ENCODE measurements at regions not wholly inside any gene's neighbourhood (a gene's known extent, or its start where the extent isn't known, plus 50 kb on each side); places are given as distances from the start of the nearest gene placed in this dataset.

DNA sequence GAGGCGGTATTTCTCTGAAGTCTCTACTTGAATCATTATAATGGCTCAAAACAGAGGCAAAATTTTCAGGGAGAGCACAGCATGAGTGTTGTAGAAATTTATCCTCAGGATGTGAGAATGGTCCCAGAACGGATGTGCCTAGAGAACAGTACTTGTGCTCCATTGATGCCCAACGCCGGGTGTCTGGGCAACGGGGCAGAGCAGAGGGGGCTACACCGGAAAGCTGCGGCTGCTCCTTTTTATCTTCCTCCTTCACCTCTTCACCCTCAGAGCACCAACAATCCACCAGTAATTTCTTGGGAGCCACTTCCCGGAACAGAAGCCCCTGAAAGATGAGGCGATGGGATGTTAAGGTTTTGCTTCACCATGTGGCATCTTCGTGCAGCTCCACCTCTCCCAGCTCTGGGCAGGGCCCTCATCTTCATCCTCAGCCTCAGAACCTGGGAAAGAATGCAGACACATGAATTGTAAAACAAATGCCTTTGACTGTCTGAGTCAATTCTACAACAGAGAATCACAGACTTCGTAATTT lies 71.5 kb downstream of the PTGR3 start:
- no peaks in the 10 kb centered on the region for H3K79me1 ChIP-seq (ENCODE audit: low read depth in 1 of 2, low read length in 2 of 2)
- no peak overlapping the region for H3K18ac ChIP-seq (ENCODE audit: low read depth, low read length)
- no peak for TF ChIP-seq CHD1 (IDR thresholded peaks at IDR 0.05; ENCODE audit: low read depth, low read length)
- no peak for TF ChIP-seq MAFK (IDR thresholded peaks at IDR 0.05; ENCODE audit: low read depth, low read length)
- TF ChIP-seq, protein P1, sequence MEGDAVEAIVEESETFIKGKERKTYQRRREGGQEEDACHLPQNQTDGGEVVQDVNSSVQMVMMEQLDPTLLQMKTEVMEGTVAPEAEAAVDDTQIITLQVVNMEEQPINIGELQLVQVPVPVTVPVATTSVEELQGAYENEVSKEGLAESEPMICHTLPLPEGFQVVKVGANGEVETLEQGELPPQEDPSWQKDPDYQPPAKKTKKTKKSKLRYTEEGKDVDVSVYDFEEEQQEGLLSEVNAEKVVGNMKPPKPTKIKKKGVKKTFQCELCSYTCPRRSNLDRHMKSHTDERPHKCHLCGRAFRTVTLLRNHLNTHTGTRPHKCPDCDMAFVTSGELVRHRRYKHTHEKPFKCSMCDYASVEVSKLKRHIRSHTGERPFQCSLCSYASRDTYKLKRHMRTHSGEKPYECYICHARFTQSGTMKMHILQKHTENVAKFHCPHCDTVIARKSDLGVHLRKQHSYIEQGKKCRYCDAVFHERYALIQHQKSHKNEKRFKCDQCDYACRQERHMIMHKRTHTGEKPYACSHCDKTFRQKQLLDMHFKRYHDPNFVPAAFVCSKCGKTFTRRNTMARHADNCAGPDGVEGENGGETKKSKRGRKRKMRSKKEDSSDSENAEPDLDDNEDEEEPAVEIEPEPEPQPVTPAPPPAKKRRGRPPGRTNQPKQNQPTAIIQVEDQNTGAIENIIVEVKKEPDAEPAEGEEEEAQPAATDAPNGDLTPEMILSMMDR (conservative IDR thresholded peaks at IDR 0.05; ENCODE audit: low read depth, low read length) = no peak
- TF ChIP-seq, protein P2, sequence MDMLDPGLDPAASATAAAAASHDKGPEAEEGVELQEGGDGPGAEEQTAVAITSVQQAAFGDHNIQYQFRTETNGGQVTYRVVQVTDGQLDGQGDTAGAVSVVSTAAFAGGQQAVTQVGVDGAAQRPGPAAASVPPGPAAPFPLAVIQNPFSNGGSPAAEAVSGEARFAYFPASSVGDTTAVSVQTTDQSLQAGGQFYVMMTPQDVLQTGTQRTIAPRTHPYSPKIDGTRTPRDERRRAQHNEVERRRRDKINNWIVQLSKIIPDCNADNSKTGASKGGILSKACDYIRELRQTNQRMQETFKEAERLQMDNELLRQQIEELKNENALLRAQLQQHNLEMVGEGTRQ (IDR thresholded peaks at IDR 0.05; ENCODE audit: low read depth, low read length) = no peak
- no peak for TF ChIP-seq BHLHE40 (IDR thresholded peaks at IDR 0.05; ENCODE audit: low read depth, low read length)
- TF ChIP-seq RCOR1 (IDR thresholded peaks at IDR 0.05; ENCODE audit: insufficient replicate concordance, low read length) = no peak
- no peak for TF ChIP-seq MXI1 (IDR thresholded peaks at IDR 0.05; ENCODE audit: borderline replicate concordance, low read depth, low read length)
- no peak for TF ChIP-seq RAD21 (IDR thresholded peaks at IDR 0.05; ENCODE audit: low read length)
- TF ChIP-seq POLR2A (IDR thresholded peaks at IDR 0.05; ENCODE audit: low read depth, low read length) = no peak
- TF ChIP-seq FOS (IDR thresholded peaks at IDR 0.05; ENCODE audit: low read depth, low read length) = no peak
- no peak for TF ChIP-seq MAZ (IDR thresholded peaks at IDR 0.05; ENCODE audit: borderline replicate concordance, low read depth, low read length)
- no peak for TF ChIP-seq RFX5 (IDR thresholded peaks at IDR 0.05; ENCODE audit: low read depth, low read length)
- no peak for TF ChIP-seq NFE2L2 (IDR thresholded peaks at IDR 0.05; ENCODE audit: low read depth, low read length)
- no peak for TF ChIP-seq SMC3 (IDR thresholded peaks at IDR 0.05; ENCODE audit: low read depth, low read length)
- no peak for TF ChIP-seq CEBPB (IDR thresholded peaks at IDR 0.05; ENCODE audit: low read depth, low read length)
- TF ChIP-seq, protein P3, sequence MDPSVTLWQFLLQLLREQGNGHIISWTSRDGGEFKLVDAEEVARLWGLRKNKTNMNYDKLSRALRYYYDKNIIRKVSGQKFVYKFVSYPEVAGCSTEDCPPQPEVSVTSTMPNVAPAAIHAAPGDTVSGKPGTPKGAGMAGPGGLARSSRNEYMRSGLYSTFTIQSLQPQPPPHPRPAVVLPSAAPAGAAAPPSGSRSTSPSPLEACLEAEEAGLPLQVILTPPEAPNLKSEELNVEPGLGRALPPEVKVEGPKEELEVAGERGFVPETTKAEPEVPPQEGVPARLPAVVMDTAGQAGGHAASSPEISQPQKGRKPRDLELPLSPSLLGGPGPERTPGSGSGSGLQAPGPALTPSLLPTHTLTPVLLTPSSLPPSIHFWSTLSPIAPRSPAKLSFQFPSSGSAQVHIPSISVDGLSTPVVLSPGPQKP (IDR thresholded peaks at IDR 0.05; ENCODE audit: borderline replicate concordance, low read depth, low read length) = no peak
- H2AK5ac ChIP-seq (ENCODE audit: low read depth, low read length) = no peak overlapping the region
- no peak overlapping the region for H3K27ac ChIP-seq (ENCODE audit: insufficient read depth, low read length)
- H2BK20ac ChIP-seq (ENCODE audit: low read depth, low read length) = no peak overlapping the region
- H4K20me1 ChIP-seq (ENCODE audit: insufficient read depth, low read length) = no peaks in the 10 kb centered on the region
- no peak for ATAC-seq (ENCODE audit: low read depth)
- no peak overlapping the region for H2BK120ac ChIP-seq (ENCODE audit: low read depth, low read length)
- H3K9me3 ChIP-seq (ENCODE audit: control insufficient read depth, insufficient read depth, low read length) = no peaks in the 10 kb centered on the region
- no peak overlapping the region for H3K23ac ChIP-seq (ENCODE audit: low read depth, low read length)
- intact Hi-C loops (cut with micrococcal nuclease) = no loop called here
- BruUV-seq (replicated peaks) = no TSS peak
- no peak overlapping the region for H4K8ac ChIP-seq (ENCODE audit: low read depth in 2 of 2, low read length in 2 of 2)
- dilution Hi-C loops (cut with HindIII; ENCODE audit: low sequenced_read_pairs, unreplicated experiment) = no loop called here
- CTCF ChIA-PET = no interaction called here
- no peaks in the 10 kb centered on the region for H3K36me3 ChIP-seq (ENCODE audit: control insufficient read depth, insufficient read depth, low read length)
- H4K5ac ChIP-seq (ENCODE audit: low read depth, low read length) = no peak overlapping the region
- H3K27me3 ChIP-seq (ENCODE audit: control insufficient read depth, insufficient read depth, low read length) = peaks cover 16% of the 10 kb centered on the region
- POLR2A ChIA-PET (ENCODE audit: unreplicated experiment) = no interaction called here
- no peak overlapping the region for H3K4me2 ChIP-seq (ENCODE audit: low read depth, low read length)
- H3K4me1 ChIP-seq (ENCODE audit: control insufficient read depth, insufficient read depth, low read length) = no peaks in the 10 kb centered on the region
- no peak overlapping the region for H3K4me3 ChIP-seq (ENCODE audit: insufficient read depth, low read depth, low read length)
- no CpG with 5 or more reads among the region's 11 CpGs for WGBS, 2 experiments (ENCODE audit: extremely low coverage in 2 of 2, insufficient read length in 1 of 2)
- no peak overlapping the region for H3K14ac ChIP-seq (replicated peaks; ENCODE audit: low read depth, low read length)
- H3K4ac ChIP-seq (ENCODE audit: low read depth, low read length) = no peak overlapping the region
- no peaks in the 10 kb centered on the region for H3K9me1 ChIP-seq (ENCODE audit: insufficient read depth, low read length)
- H2AFZ ChIP-seq (replicated peaks; ENCODE audit: low read length, poor library complexity) = no peak overlapping the region
- H4K91ac ChIP-seq (ENCODE audit: insufficient read depth, low read depth, low read length) = no peak overlapping the region
- no peak overlapping the region for H2AK9ac ChIP-seq (replicated peaks; ENCODE audit: low read depth, low read length, poor library complexity)
- H2BK15ac ChIP-seq (ENCODE audit: low read depth, low read length) = no peak overlapping the region
- no peak for DNase-seq
- no peak overlapping the region for H3K56ac ChIP-seq (ENCODE audit: extremely low read depth, insufficient read depth, low read length)
- H3K9ac ChIP-seq (ENCODE audit: low read depth, low read length) = no peak overlapping the region
- in situ Hi-C loops (cut with MboI; ENCODE audit: low sequenced_read_pairs) = no loop called here
- no peak overlapping the region for H2BK5ac ChIP-seq (ENCODE audit: low read depth, low read length, poor library complexity, severe bottlenecking)

Measured in IMR-90 (cell line).